Activated CD4-positive, alpha-beta T cell treated with anti-CD3 and anti-CD28 coated beads, Interleukin-2, Interleukin-4, amounts not matched to agents 100 ng/mL and 50 ng/mL, durations not matched to agents 16 hours and 8 hours (primary cell): ENCODE measurements at regions not wholly inside any gene's neighbourhood (a gene's known extent, or its start where the extent isn't known, plus 50 kb on each side); places are given as distances from the start of the nearest gene placed in this dataset.

Source experiments
- DNase-seq: peaks from one replicate; pipeline ENCODE4 v3.0.0-alpha.2; 2020; ENCODE audit warnings: low spot score

DNA sequence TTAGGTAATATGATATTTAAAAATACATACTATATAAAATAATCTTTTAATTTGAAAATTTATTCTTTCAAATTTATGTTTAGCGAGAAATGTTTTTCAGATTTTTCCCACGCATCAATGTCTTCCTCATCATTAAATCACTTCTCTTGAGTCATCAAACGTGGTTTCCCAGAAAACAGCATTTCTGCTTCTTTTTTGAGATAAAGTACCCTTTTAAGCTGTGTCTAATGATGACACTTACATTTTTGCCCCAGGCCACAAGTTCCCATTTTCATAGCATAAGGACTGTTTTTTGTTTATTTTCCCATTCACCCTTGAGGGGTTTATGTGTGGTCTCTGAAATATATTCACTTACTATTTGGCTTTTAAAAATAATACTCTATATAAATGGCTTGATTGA is 139.0 kb upstream of the HS3ST3A1 start:
- no peak for DNase-seq

DNA sequence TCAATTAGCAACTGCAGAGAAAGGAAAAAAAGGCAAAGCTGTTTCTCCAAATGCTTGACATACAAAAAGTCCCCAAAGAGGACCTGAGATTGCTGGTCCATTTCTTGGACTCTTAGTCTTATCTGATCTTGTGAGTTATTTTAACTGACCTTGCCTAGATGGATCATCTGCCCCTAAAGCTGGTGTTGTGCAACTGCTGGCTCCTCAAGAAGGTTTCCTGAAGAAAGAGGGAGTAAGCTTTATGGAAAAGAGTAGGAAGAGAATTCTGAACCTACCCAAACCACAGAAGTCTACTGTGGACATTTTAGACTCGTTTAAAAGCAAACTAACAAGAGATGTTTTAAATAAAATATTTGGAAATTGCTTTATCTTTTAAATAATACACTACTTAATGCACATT is 140.0 kb upstream of the HS3ST3A1 start:
- no peak for DNase-seq

DNA sequence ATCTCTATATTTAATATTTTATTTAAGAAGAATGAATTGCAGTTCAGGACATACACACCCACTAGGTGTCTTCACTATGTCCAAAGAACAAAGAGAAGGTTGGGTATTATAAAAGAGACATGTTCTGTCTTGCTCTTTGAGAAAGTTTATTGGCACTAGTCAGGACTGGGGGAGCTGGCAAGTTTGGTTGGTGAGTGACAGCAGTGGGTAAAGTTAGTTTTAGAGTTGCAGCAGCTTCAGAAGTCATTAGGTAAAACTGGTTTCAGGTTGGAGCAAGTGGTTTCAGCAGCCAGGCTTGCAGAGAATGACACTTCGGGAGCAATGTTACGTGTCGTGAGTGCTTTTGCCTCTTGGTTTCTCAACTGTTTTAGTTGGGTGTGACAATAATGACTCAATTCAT is 142.2 kb upstream of the HS3ST3A1 start:
- DNase-seq, result no peak

DNA sequence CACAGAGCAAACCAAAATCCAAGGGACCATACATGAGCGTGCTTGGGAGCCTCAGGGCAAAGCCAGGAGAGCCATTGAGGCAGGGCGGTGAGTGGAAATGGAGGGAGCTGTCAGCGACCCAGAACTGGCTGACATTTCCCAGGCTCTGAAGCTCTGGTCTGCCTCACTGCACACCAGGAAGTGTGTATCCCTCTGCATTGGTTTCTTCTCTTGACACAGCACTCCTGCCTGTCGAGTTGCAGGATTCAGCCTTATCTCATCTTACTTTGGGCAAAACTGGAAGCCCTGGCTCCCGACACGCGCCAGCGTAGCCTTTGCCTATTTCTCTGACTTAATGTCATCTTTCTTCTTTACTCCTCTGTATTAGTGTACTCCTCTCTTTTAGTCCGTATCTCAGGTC is 144.7 kb upstream of the HS3ST3A1 start:
- no peak for DNase-seq

DNA sequence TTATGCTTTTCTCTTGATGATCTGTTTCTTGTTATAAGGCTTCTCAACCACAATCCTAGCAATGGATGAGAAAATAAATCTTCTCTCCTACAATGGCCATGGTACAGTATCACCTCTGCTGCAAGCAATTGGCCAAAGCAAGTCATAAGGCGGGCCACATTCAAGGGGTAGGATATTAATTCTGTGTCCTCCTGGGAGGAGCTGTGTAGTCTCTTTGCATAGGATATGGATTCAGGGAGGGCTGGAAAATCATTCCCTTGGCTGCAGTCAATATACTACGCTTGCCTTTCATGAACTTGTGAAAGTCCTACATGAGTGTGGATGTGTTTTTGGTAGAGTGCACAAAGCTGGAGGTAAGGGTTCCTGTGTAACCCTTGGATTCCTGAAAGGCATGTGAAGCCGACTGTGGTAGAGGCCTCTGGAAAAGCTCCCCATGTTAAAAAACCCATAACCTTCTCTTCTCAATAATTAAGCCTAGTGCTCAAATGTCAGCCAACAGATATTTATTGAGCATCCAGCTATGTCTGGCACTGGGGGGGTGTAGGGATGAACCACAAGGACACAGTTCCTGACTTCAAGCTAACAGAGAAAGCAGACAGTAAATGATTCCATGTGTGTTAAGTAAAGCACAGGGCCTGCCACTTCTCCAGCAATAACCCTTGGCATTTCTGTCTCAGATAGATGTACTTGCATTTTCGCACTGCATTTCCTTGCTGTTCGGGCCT is 147.6 kb upstream of the HS3ST3A1 start:
- no peak for DNase-seq

DNA sequence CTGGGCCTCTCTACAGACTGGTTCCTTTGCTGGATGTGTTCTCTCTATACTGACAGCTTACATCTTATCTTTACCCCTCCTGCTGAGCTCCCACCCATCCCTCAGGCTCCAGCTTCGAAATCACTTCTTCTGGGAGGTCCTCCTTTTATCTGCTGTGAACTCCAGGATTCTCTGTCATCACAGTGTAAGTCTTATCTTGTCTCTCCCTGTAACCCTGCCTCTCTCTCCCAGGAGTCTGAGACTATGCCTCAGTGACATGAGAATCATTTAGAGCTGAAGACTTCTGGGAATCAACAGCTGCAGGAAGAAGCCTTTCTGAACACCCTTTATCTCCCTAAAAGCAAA is 148.1 kb upstream of the HS3ST3A1 start:
- DNase-seq, result no peak

DNA sequence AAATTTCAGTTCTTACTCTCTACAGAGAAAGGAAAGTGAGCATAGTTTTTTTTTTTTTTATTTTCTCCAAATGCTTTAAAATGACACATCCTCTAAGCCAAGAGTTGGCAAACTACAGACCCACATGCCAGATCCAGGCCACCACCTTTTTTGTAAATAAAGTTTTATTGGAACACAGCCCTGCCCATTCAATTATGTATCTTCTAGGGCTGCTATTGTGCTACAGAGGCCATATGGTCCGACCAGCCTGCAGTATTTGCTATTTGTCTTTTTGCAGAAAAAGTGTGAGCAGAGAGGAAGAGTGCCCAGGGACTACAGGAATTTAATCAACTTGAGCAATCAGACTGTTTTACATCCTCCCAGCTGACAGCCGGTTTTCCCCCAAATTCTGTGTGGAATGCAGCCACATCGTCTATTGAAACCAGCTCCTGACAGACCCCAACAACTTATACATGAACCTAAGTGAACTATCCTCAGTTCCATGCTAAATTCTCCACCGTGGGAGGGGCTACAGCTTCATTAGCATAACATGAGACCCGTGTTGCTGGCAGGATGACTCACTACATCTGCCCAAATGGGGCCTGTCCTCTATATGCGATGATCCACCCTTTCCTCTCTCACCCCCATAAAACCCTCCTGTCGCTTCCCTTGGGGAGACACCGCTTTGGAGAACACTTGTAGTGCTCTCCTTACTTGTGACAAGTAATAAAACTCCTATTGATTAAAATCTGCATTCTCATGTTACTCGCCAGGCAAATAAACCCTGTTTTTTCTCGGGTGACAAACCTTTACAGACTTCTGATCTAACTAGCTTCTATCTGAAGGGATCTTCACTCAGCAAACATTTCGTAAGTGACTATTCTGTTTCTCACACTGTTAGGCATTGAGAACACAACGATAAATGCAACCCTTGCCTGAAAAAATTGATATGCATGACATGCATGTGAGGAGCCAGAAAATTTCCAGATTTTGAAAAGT is 149.4 kb upstream of the HS3ST3A1 start:
- no peak for DNase-seq

DNA sequence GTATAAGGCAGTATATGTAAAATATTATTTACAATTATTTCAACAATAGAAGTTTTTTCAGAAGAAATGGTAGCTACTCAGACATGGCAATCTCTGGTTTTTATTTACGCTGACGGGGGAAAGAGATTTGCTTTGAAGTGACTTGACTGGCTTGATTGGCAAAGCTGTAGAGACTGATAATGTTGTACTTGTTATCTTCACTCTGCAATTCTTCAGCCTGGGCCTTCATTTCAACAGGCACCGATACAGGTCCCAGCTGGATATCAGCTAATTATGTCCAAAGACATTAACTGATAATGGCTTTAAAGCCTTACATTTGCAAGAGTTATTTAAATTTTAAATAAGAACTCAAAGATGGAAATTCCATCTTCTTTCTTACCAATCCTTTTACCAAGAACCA is 151.4 kb upstream of the HS3ST3A1 start:
- DNase-seq, result no peak

DNA sequence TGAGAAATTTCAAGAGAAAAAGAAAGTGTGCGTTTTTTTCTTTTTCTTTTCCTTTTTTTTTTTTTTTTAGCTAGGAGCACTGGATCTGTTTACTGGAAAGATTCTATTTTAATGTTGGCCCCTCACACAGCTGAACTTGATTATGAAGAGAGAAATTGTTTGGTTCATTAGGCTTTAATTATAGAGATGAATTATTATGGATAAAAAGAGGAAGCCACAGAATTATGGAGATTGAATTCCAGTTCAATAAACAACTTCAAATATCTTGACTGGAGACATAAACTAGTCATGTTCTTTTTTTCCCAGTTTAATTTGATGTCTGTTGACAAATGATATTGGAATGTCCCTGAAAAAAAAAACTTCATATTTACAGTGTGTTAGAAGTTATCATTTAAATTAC is 152.0 kb upstream of the HS3ST3A1 start:
- no peak for DNase-seq

DNA sequence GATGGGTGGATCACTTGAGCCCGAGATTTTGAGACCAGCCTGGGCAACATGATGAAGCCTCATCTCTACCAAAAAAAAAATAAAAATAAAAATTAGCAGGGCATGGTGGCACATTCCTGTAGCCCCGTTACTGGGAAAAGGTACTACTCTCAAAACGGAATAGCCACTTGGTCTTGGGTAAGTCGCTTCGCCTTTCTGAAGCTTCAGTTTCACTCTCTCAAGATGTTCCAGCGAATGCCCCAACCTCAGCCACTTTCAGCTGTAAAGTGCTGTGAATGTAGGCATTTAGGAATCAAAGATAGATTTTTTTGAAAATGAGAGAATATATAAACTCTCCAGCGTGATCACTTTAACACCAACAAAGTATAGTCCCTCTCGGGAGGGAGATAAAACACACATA is 154.1 kb upstream of the HS3ST3A1 start:
- DNase-seq, result no peak

DNA sequence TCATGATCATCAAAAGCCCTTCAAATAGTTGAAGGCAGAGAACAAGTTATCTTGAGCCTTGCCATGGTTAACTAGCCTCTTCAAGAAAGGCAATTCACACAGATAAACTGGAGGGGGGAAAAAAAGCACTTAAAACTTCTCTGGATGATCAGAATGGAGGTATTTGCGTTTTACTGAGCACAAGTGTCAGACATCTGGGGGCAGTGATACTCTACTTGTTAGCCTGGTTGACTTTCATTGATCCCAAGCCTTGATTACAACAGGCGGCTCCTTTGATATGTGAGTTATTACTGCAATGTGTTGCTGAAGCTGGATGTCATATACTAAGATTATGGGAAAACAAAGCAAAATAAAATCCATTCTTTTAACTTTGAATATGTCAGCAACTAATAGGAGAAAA is 155.0 kb upstream of the HS3ST3A1 start:
- no peak for DNase-seq

DNA sequence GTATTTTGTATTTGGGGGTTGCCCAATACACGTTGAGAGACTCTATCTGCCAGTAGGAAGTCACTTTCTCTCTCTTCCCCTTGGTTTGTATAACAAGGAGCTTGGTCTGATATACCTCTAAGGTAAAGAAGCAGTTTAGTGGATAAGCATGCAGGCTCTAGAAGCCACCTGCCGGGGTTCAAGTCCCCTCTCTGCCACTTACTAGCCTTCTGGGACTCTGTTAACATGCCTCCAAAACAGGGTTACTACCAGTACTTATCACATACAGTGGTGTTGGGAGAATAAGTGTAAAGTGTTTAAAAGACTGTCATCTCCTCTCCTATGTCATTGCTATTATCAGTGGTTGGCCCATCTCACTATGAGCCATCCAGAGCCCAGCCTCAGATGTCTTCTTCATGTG is 156.1 kb upstream of the HS3ST3A1 start:
- no peak for DNase-seq

DNA sequence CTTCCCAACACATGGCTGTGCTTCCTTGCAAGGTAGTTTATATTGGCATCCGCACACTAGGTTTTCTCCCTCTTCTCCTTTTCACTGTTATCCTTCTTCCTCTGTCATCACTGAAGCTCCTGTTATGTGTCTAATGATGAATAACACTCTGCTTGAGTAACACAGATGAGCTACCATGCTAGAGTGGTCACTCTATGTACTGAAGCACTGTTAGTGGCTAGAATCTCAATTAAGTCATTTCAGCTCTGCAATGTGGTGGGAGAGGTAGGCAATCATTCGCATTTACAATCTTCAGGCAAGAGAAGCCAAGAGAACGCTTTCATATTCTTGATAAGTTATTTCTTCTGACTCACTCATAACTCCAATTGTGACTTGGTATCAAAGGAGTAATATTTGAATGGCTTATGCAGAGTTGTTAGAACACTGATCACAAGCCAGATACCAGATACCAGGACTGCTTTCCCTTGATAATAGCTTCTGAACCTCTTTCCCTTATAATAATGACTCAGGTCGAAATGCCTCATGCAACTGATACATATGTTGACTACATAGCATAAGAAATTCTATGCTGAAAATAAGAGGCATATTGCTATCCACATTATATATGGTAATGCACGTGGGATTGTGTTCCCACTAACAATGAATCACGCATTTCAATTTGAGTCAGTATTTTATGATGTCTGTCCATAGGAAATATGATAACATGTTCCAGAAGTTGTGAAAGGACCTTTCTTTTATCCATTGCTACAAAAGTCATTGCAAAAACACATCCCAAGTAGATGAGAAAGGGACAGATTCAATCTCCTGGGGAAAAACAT is 158.0 kb upstream of the HS3ST3A1 start:
- no peak for DNase-seq

DNA sequence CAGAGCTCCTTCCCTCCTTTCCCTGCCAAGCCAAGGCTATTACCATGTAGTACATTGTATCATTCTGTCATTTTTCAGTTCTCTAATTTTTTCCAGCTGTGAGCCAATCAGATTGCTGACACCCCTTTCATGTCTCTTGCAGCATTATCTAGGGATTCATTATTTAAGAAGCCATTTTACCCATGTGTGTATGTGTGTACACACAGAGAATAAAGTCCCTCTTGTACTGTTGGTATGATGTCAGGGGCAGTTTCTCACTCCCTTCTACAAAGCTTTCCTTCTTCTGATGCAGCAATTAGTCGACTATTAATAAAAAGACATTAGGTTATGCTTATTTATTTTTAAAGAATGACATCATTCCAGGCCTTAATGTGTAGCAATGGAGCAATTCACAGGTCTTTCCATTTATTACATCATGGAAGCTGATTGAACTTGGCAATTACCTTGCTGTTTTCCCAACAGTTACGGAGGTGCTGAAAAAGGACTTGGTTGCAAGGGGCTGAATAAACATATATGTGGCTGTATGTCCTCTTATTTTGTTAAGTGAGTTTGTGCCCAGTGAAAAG is 159.4 kb upstream of the HS3ST3A1 start:
- no peak for DNase-seq

DNA sequence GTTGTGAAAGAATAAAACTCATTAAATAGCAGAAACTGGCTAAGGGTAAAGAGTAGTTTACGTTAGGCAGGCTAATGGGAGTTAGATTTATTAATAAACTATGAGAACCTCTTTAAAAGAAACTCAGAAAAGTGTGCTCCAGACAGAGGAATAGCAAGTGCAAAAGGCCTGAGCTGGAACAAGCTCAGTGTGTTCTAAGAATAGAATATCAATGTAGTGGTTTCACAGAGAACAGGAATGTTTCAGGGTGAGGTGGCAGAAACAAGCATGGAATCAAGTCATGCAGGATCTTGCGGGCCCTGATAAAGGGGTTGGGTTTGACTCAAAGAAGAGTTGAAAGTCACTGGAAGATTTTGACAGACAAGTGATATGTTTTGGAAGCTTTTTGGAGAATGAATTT is 164.0 kb upstream of the HS3ST3A1 start:
- DNase-seq, result no peak

DNA sequence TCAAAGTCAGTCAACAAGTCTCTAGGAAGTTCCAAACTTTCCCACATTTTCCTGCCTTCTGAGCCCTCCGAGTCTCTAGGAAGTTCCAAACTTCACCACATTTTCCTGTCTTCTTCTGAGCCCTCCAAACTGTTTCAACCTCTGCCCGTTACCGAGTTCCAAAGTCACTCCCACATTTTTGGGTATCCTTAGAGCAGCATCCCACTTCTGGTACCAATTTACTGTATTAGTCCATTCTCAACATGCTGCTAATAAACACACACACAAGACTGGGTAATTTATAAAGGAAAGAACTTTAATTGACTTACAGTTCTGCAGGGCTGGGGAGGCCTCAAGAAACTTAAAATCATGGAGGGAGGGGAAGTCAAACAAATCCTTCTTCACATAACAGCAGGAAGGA is 169.0 kb upstream of the HS3ST3A1 start:
- DNase-seq, result no peak

DNA sequence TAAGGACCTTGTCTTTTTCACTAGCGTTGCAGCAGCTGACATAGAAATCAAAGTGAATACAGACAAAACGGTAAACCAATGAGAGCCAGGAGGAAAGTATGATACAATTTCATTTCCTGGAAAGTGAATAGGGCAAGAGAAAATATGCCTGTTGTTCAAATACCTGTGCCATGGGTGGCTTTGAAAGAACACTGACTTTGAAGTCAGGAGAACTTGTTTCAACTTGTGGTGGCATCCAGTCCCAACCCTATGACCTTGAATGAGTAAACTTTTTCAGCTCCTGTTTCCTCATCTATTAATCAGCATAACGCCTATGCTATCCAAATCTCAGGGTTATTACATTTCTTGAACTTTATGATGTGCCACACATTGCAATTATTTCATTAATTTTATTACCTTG is 173.7 kb upstream of the HS3ST3A1 start:
- DNase-seq, result no peak

DNA sequence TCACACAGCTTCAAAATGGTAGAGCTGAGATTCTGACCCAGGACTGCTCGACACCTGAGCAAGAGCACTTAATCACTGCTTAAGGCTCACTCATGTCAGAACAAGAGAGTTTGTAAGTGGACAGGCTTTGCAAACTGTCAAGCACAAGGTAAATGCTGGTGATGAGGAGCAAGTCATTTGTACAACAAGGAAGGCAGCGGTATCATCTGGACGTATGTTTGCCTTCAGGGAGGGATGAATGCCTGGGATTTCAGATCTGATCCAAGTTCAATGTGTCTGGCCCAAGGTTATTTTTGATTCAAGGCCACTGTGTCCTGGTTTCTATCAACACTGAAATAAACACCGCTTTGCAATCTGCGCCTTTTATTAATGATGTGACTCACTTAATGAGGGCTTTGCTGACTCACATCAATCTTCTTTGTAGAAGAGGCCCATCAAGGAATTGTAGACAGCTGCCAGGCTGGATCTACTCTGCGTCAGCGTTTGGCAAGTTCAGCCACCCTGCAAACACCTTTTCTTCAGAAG is 174.4 kb upstream of the HS3ST3A1 start:
- no peak for DNase-seq

DNA sequence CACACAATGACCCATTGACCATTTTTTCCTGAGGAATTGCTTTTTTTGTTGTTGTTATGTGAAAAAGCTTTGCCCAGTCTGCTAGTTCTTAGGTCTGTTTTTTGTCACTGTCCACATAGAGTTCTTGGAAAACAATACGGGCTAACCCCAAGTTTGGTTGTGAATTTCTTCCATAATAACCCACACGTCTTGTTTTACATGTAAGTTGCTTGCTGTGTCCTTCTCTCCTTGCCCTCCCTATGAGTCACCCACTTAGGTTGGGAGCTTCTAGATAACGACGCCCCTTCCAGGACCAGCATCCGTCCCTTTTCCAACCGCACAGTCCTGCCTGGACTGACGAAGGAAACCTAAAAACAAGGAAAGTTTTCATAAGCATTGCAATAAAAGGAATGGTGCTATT is 175.3 kb upstream of the HS3ST3A1 start:
- no peak for DNase-seq

DNA sequence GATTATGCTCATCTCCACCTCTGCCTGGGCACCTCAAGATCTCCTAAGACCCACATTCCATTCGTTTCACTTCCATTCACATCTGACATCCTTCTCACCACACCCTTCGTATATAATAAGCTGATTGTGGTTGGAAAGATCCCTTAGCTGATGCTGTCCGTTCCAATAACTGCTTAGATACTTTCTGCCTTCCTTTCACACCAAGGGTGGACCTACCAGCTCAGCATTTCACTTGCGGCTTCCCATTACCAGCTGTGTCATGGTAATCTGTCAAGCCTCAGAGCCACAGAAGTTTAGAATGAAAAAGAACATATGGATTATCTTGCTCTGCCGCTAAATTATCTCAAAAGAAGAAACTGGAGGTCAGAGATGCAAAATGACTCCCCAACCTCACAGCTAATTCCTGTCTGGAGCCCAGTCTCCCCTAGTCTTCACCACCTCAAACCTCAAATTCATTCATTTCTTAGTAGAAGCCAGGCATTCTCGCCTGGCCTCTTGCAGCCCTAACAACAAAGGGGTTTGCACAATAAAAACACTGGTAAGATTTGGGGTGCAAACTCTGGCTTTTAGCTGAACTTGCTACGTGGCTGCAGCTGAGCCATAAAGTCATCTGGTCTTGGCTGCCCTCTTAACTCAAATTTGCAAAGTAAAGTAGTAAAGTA is 182.8 kb upstream of the HS3ST3A1 start:
- DNase-seq, result no peak

DNA sequence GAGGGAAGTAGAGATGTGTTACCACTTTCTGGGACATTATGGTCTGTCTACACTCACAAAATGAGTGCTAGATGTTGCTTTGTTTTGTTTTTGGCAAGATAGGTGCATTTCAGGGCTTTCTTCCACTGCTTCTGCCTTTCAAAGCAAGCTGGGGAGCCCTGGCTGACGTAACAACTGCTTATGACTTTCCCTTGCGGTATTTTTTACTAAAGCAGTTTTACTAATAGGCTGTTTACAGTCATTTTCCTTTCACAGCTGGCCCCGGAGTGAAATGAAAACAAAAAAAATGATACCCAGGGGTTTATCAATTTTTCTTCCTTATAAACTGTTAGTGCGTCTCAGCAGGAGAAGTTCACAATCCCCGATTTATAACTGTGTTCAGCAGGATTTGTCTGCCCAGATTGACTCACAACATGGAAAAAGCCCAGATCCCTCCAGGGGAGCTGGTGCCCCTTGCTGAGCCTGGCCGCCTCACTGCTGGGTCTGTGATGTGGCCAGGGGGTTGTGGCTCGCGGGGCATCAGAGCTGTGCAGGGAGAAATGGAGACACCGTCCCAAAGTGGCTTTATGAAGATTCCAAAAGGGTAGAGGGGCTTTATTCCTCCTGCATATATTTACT is 184.4 kb upstream of the HS3ST3A1 start:
- no peak for DNase-seq
